OCI-LY7 (cell line): ENCODE measurements at regions not wholly inside any gene's neighbourhood (a gene's known extent, or its start where the extent isn't known, plus 50 kb on each side); places are given as distances from the start of the nearest gene placed in this dataset.
"Not testable (repeated sequence)": the region's sequence is repeated elsewhere in the genome, so short reads cannot be mapped to it uniquely, and the experiment has no call there.

Experiments
- BruUV-seq: library from RNA; stranded (reverse); fragments of 400-500 nt; replicated peaks from 2 replicates; lab custom pipeline; 2021; lab: Mats Ljungman, UMichigan
- CTCF ChIA-PET: fragments of 300-600 bp; sonication (Branson Sonifier 250); formaldehyde crosslinking; loops from one replicate; lab custom pipeline; 2022; ENCODE audit warnings: antibody characterized with exemption; ENCODE audit not compliant: unreplicated experiment; lab: Charles Lee
- POLR2A ChIA-PET: fragments of 300-600 bp; sonication (Branson Sonifier 250); formaldehyde crosslinking; loops from one replicate; lab custom pipeline; 2022; ENCODE audit warnings: antibody characterized with exemption; lab: Charles Lee
- DNase-seq: peaks from one replicate; pipeline ENCODE4 v3.0.0-alpha.2; 2015; ENCODE audit warnings: low spot score
- H2AFZ ChIP-seq: fragments of 200-600 bp; sonication (generic), shearing (Covaris generic); 2 replicates; pipeline ENCODE4 v1.6.1; 2014; ENCODE audit warnings: mild to moderate bottlenecking, antibody characterized with exemption, low read length, moderate library complexity
- H3K27ac ChIP-seq: fragments of 200-600 bp; sonication (generic); 2 replicates; pipeline ENCODE4 v1.5.1; 2014; ENCODE audit warnings: mixed run types, low read depth, mild to moderate bottlenecking, moderate library complexity, low read length, inconsistent platforms; ENCODE audit not compliant: poor library complexity, severe bottlenecking
- H3K36me3 ChIP-seq: fragments of 200-600 bp; sonication (generic); 2 replicates; pipeline ENCODE4 v1.6.1; 2014; ENCODE audit warnings: mild to moderate bottlenecking, antibody characterized with exemption, low read length, moderate library complexity, mixed read lengths; ENCODE audit not compliant: insufficient read depth
- H3K4me1 ChIP-seq: fragments of 200-600 bp; sonication (generic); 2 replicates; pipeline ENCODE4 v1.5.1; 2014; ENCODE audit warnings: mild to moderate bottlenecking, low read length; ENCODE audit not compliant: insufficient read depth, poor library complexity, severe bottlenecking
- H3K4me2 ChIP-seq: fragments of 200-600 bp; sonication (generic); 2 replicates; pipeline ENCODE4 v1.6.1; 2014; ENCODE audit warnings: mild to moderate bottlenecking, low read length
- H3K4me3 ChIP-seq: fragments of 200-600 bp; sonication (generic); 2 replicates; pipeline ENCODE4 v1.5.1; 2014; ENCODE audit warnings: mild to moderate bottlenecking, low read depth, low read length; ENCODE audit not compliant: poor library complexity, severe bottlenecking
- H3K79me2 ChIP-seq: fragments of 200-600 bp; sonication (generic); 2 replicates; pipeline ENCODE4 v1.6.1; 2016; ENCODE audit warnings: low read depth, mild to moderate bottlenecking, low read length, moderate library complexity, mixed read lengths; ENCODE audit not compliant: insufficient read depth
- H3K9me2 ChIP-seq: fragments of 200-600 bp; sonication (generic); 2 replicates; pipeline ENCODE4 v1.6.1; 2016; ENCODE audit warnings: mild to moderate bottlenecking, low read length, mixed read lengths; ENCODE audit not compliant: insufficient read depth
- H3K9me3 ChIP-seq: fragments of 200-600 bp; sonication (generic); 2 replicates; pipeline ENCODE4 v1.6.1; 2014; ENCODE audit warnings: mild to moderate bottlenecking, mixed run types, low read length, mixed read lengths
- H4K20me1 ChIP-seq: fragments of 200-600 bp; sonication (generic); 2 replicates; pipeline ENCODE4 v1.6.1; 2014; ENCODE audit warnings: mild to moderate bottlenecking, antibody characterized with exemption, low read length, moderate library complexity, mixed read lengths; ENCODE audit not compliant: insufficient read depth
- CTCF ChIP-seq: fragments of 200-600 bp; sonication (generic); conservative IDR thresholded peaks from 2 replicates; pipeline ENCODE4 v1.5.1; 2014; ENCODE audit warnings: mild to moderate bottlenecking, antibody characterized with exemption, low read length, moderate library complexity, mixed read lengths
- EZH2phosphoT487 ChIP-seq: fragments of 200-600 bp; sonication (generic); IDR thresholded peaks from 2 replicates; pipeline ENCODE4 v1.6.1; 2018; ENCODE audit warnings: low read depth, borderline replicate concordance, mild to moderate bottlenecking, mixed run types, antibody characterized with exemption, low read length, moderate library complexity, mixed read lengths
- intact Hi-C: fragments of 100-400 bp; cut with micrococcal nuclease; formaldehyde crosslinking; loops from one replicate; pipeline ENCODE4 v1.10.0; 2022; ENCODE audit not compliant: unreplicated experiment

GRCh38 chr6:6492675-6493074 is 95.8 kb upstream of the LY86 start:
- H4K20me1 ChIP-seq: no peaks in the 10 kb centered on the region
- no peak for TF ChIP-seq CTCF
- TF ChIP-seq EZH2phosphoT487: no peak
- no peak for DNase-seq
- H3K4me2 ChIP-seq: no peak overlapping the region
- intact Hi-C loops: loop anchor here (5.0 kb wide), 1 partner anchor 100 kb away; no protein-coding TSS in a partner anchor
- CTCF ChIA-PET: interaction anchor here (0.6 kb wide), 1 partner anchor 211 kb away, joined by 3 read pairs; no protein-coding TSS in a partner anchor
- H2AFZ ChIP-seq: no peak overlapping the region
- H3K4me1 ChIP-seq: peaks cover 24% of the 10 kb centered on the region
- H3K9me2 ChIP-seq: no peaks in the 10 kb centered on the region
- no peaks in the 10 kb centered on the region for H3K9me3 ChIP-seq
- H3K27ac ChIP-seq: no peak overlapping the region
- BruUV-seq: no TSS peak
- H3K36me3 ChIP-seq: no peaks in the 10 kb centered on the region
- no peak overlapping the region for H3K4me3 ChIP-seq
- no peaks in the 10 kb centered on the region for H3K79me2 ChIP-seq
- POLR2A ChIA-PET: interaction anchor here (0.9 kb wide), 1 partner anchor 157 kb away, joined by 3 read pairs; no protein-coding TSS in a partner anchor

GRCh38 chr6:6494139-6494538 is 94.4 kb upstream of the LY86 start:
- H3K9me2 ChIP-seq, H4K20me1 ChIP-seq, H3K36me3 ChIP-seq, BruUV-seq, H3K9me3 ChIP-seq, H3K4me3 ChIP-seq, H3K79me2 ChIP-seq: not testable (repeated sequence)
- Histone ChIP-seq H3K27ac (peak overlapping the region; percentile 55), H3K4me1 (peaks cover 24% of the 10 kb centered on the region), H2AFZ (peak overlapping the region; percentile 35; the same call in 1 of the 2 replicates), H3K4me2 (peak overlapping the region; percentile 23; the same call in 1 of the 2 replicates)
- peak; percentile 70 for DNase-seq
- ChIA-PET POLR2A (interaction anchor here (0.6 to 1.6 kb wide), 11 partner anchors 9 to 506 kb away, joined by 3 to 7 read pairs (median 3); no protein-coding TSS in a partner anchor), CTCF (interaction anchor here (1.0 to 1.4 kb wide), 4 partner anchors 108 to 487 kb away, joined by 3 to 6 read pairs (median 3); no protein-coding TSS in a partner anchor)
- intact Hi-C loops: loop anchor here (1.0 to 5.0 kb wide), 7 partner anchors 53 to 437 kb away; no protein-coding TSS in a partner anchor

GRCh38 chr6:6494677-6495076 is 93.8 kb upstream of the LY86 start:
- POLR2A ChIA-PET: interaction anchor here (0.5 to 1.6 kb wide), 6 partner anchors 9 to 507 kb away, joined by 3 to 7 read pairs (median 4); no protein-coding TSS in a partner anchor
- CTCF ChIA-PET: interaction anchor here (0.7 to 1.4 kb wide), 5 partner anchors 10 to 487 kb away, joined by 3 to 6 read pairs (median 3); no protein-coding TSS in a partner anchor
- H2AFZ ChIP-seq: peak overlapping the region; percentile 35

More at GRCh38 chr6:6494677-6495076, 93.8 kb upstream of the LY86 start:
- Histone ChIP-seq H3K9me2 (no peaks in the 10 kb centered on the region), H3K79me2 (no peaks in the 10 kb centered on the region), H3K4me1 (peaks cover 24% of the 10 kb centered on the region), H3K36me3 (no peaks in the 10 kb centered on the region), H3K27ac (peak overlapping the region; percentile 55), H3K4me3 (no peak overlapping the region), H3K4me2 (no peak overlapping the region), H3K9me3 (no peaks in the 10 kb centered on the region), H4K20me1 (no peaks in the 10 kb centered on the region)
- BruUV-seq: no TSS peak
- intact Hi-C loops: loop anchor here (1.0 to 5.0 kb wide), 7 partner anchors 52 to 437 kb away; no protein-coding TSS in a partner anchor
- TF ChIP-seq CTCF (peak; percentile 99), EZH2phosphoT487 (no peak)
- peak; percentile 85 for DNase-seq
